ENCODE measurements at regions not wholly inside any gene's neighbourhood (a gene's known extent, or its start where the extent isn't known, plus 50 kb on each side); places are given as distances from the start of the nearest gene placed in this dataset.

GRCh38 chr17:17422217-17422610 is 54.6 kb upstream of the MED9 start:
- TF ChIP-seq CTCF (IDR thresholded peaks at IDR 0.05) (no peak), POLR2A (IDR thresholded peaks at IDR 0.05) (no peak), POLR2AphosphoS5 (IDR thresholded peaks at IDR 0.05) (no peak)

Measured in stomach (tissue), 4 donors.